ENCODE measurements at regions not wholly inside any gene's neighbourhood (a gene's known extent, or its start where the extent isn't known, plus 50 kb on each side); places are given as distances from the start of the nearest gene placed in this dataset.

- no peak for ATAC-seq
- TF ChIP-seq TOX (CRISPR knock-in tag; IDR thresholded peaks at IDR 0.05; ENCODE audit: borderline replicate concordance) = no peak
- TF ChIP-seq TSHZ2 (CRISPR knock-in tag; IDR thresholded peaks at IDR 0.05) = no peak
- TF ChIP-seq ARNTL (CRISPR knock-in tag; IDR thresholded peaks at IDR 0.05; ENCODE audit: borderline replicate concordance, low read depth) = no peak
- TF ChIP-seq BACH2 (CRISPR knock-in tag; IDR thresholded peaks at IDR 0.05; ENCODE audit: borderline replicate concordance) = no peak
- no peak for TF ChIP-seq ZFP30 (CRISPR knock-in tag; IDR thresholded peaks at IDR 0.05)
- no peak for TF ChIP-seq CSRNP3 (CRISPR knock-in tag; IDR thresholded peaks at IDR 0.05)
- TF ChIP-seq PATZ1 (CRISPR knock-in tag; IDR thresholded peaks at IDR 0.05; ENCODE audit: borderline replicate concordance) = no peak
- TF ChIP-seq GLIS3 (CRISPR knock-in tag; IDR thresholded peaks at IDR 0.05) = no peak
- TF ChIP-seq CSDC2 (CRISPR knock-in tag; IDR thresholded peaks at IDR 0.05) = no peak
- TF ChIP-seq ISL1 (CRISPR knock-in tag; IDR thresholded peaks at IDR 0.05) = no peak
- no peak for TF ChIP-seq SNAI2 (CRISPR knock-in tag; IDR thresholded peaks at IDR 0.05)
- no peak for TF ChIP-seq RARB (CRISPR knock-in tag; IDR thresholded peaks at IDR 0.05)
- TF ChIP-seq TCF4 (CRISPR knock-in tag; IDR thresholded peaks at IDR 0.05; ENCODE audit: borderline replicate concordance) = no peak
- TF ChIP-seq OSR1 (CRISPR knock-in tag; IDR thresholded peaks at IDR 0.05) = no peak
- TF ChIP-seq ZNF70 (CRISPR knock-in tag; IDR thresholded peaks at IDR 0.05) = no peak
These were observed 365.9 kb upstream of the MEX3C start for GRCh38 chr18:51563396-51563795.

- no peak for ATAC-seq
- no peak for TF ChIP-seq PATZ1 (CRISPR knock-in tag; IDR thresholded peaks at IDR 0.05; ENCODE audit: borderline replicate concordance)
- TF ChIP-seq CSRNP3 (CRISPR knock-in tag; IDR thresholded peaks at IDR 0.05) = no peak
- no peak for TF ChIP-seq POU6F1 (CRISPR knock-in tag; IDR thresholded peaks at IDR 0.05; ENCODE audit: borderline replicate concordance, low read depth)
- TF ChIP-seq GLIS3 (CRISPR knock-in tag; IDR thresholded peaks at IDR 0.05) = no peak
- no peak for TF ChIP-seq OSR1 (CRISPR knock-in tag; IDR thresholded peaks at IDR 0.05)
- no peak for TF ChIP-seq ZNF565 (CRISPR knock-in tag; conservative IDR thresholded peaks at IDR 0.05; ENCODE audit: low read depth)
- no peak for TF ChIP-seq PPARA (CRISPR knock-in tag; IDR thresholded peaks at IDR 0.05; ENCODE audit: borderline replicate concordance)
- no peak for TF ChIP-seq TOX (CRISPR knock-in tag; IDR thresholded peaks at IDR 0.05; ENCODE audit: borderline replicate concordance)
These were observed 370.7 kb upstream of the MEX3C start for GRCh38 chr18:51568151-51568550.

- no peak for ATAC-seq
- no peak for TF ChIP-seq CSDC2 (CRISPR knock-in tag; IDR thresholded peaks at IDR 0.05)
- no peak for TF ChIP-seq BACH2 (CRISPR knock-in tag; IDR thresholded peaks at IDR 0.05; ENCODE audit: borderline replicate concordance)
- TF ChIP-seq ZNF70 (CRISPR knock-in tag; IDR thresholded peaks at IDR 0.05) = no peak
- TF ChIP-seq TSHZ2 (CRISPR knock-in tag; IDR thresholded peaks at IDR 0.05) = no peak
- no peak for TF ChIP-seq RARB (CRISPR knock-in tag; IDR thresholded peaks at IDR 0.05)
- no peak for TF ChIP-seq ESRRG (CRISPR knock-in tag; IDR thresholded peaks at IDR 0.05)
- TF ChIP-seq ZNF8 (CRISPR knock-in tag; IDR thresholded peaks at IDR 0.05) = no peak
- no peak for TF ChIP-seq ARNTL (CRISPR knock-in tag; IDR thresholded peaks at IDR 0.05; ENCODE audit: borderline replicate concordance, low read depth)
- no peak for TF ChIP-seq PATZ1 (CRISPR knock-in tag; IDR thresholded peaks at IDR 0.05; ENCODE audit: borderline replicate concordance)
- TF ChIP-seq TOX (CRISPR knock-in tag; IDR thresholded peaks at IDR 0.05; ENCODE audit: borderline replicate concordance) = no peak
These were observed 371.7 kb upstream of the MEX3C start for GRCh38 chr18:51569153-51569552.

Data from SK-N-SH treated with all-trans-retinoic acid at 6 μM for 48 hours (cell line).